ENCODE measurements at regions not wholly inside any gene's neighbourhood (a gene's known extent, or its start where the extent isn't known, plus 50 kb on each side); places are given as distances from the start of the nearest gene placed in this dataset.

DNA sequence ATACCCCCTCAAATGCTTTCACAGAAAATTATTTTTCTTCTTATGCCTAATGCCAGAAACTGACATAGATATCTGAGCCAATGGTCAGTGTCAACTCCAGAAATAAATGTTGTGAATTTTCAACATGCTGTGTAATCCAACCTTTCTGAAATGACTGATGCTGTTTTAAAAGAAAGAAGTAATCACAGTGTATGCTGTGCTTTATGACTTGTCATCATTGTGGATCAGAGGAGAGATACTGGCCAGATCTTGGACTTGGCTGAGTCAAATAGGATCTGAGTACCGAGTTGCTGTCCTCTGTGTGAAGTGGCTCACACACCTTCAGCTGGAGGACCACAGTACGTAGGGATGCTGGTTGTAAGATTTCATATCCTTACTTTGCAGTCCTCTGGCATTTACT is 89.9 kb upstream of the ARHGAP20 start:
- TF ChIP-seq, protein P1, sequence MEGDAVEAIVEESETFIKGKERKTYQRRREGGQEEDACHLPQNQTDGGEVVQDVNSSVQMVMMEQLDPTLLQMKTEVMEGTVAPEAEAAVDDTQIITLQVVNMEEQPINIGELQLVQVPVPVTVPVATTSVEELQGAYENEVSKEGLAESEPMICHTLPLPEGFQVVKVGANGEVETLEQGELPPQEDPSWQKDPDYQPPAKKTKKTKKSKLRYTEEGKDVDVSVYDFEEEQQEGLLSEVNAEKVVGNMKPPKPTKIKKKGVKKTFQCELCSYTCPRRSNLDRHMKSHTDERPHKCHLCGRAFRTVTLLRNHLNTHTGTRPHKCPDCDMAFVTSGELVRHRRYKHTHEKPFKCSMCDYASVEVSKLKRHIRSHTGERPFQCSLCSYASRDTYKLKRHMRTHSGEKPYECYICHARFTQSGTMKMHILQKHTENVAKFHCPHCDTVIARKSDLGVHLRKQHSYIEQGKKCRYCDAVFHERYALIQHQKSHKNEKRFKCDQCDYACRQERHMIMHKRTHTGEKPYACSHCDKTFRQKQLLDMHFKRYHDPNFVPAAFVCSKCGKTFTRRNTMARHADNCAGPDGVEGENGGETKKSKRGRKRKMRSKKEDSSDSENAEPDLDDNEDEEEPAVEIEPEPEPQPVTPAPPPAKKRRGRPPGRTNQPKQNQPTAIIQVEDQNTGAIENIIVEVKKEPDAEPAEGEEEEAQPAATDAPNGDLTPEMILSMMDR (IDR thresholded peaks at IDR 0.05; ENCODE audit: insufficient read depth, low read length, poor library complexity, severe bottlenecking) = no peak
- no peak for TF ChIP-seq EZH2phosphoT487 (conservative IDR thresholded peaks at IDR 0.05; ENCODE audit: low read length)
